ENCODE measurements at regions not wholly inside any gene's neighbourhood (a gene's known extent, or its start where the extent isn't known, plus 50 kb on each side); places are given as distances from the start of the nearest gene placed in this dataset.

- no peak for TF ChIP-seq ATF1 (CRISPR knock-in tag; IDR thresholded peaks at IDR 0.05)
- TF ChIP-seq CBFB (CRISPR knock-in tag; IDR thresholded peaks at IDR 0.05; ENCODE audit: low read depth): no peak
- TF ChIP-seq FOXJ3 (CRISPR knock-in tag; IDR thresholded peaks at IDR 0.05; ENCODE audit: borderline replicate concordance): no peak
- no peak for TF ChIP-seq CTCF (IDR thresholded peaks at IDR 0.05)
- TF ChIP-seq USF1 (CRISPR knock-in tag; IDR thresholded peaks at IDR 0.05): no peak
- TF ChIP-seq SOX15 (CRISPR knock-in tag; IDR thresholded peaks at IDR 0.05): no peak
- TF ChIP-seq PRRX2 (CRISPR knock-in tag; IDR thresholded peaks at IDR 0.05): no peak
- TF ChIP-seq FOXK1 (CRISPR knock-in tag; IDR thresholded peaks at IDR 0.05): no peak
These were observed 153.6 kb downstream of the KATNIP start for GRCh38 chr16:27703545-27703944.

Data from WTC11 (cell line).